GM23338 (cell line): ENCODE measurements at regions not wholly inside any gene's neighbourhood (a gene's known extent, or its start where the extent isn't known, plus 50 kb on each side); places are given as distances from the start of the nearest gene placed in this dataset.

Source experiments
- CREB1 ChIP-seq: fragments of 250-450 bp; sonication (Bioruptor Pico); IDR thresholded peaks from 2 replicates; pipeline ENCODE4 v1.5.0; 2020; ENCODE audit warnings: low read depth, mild to moderate bottlenecking, moderate library complexity
- CTCF ChIP-seq, 2 experiments: fragments of 200-600 bp in 1 of 2; sonication (generic) in 1 of 2; conservative IDR thresholded peaks; 2 replicates each; pipeline versions ENCODE4 v1.5.1 to v1.6.1; 2016 to 2017; ENCODE audit warnings: antibody characterized with exemption in 2 of 2, low read depth in 2 of 2, mild to moderate bottlenecking in 2 of 2, moderate library complexity in 1 of 2
- EZH2 ChIP-seq: fragments of 200-600 bp; sonication (generic); IDR thresholded peaks from one replicate; pipeline ENCODE4 v1.8.0; 2017; ENCODE audit warnings: antibody characterized with exemption, mild to moderate bottlenecking, low read depth; ENCODE audit not compliant: unreplicated experiment
- POLR2AphosphoS5 ChIP-seq: IDR thresholded peaks from 2 replicates; pipeline ENCODE4 v1.6.1; 2016; ENCODE audit warnings: antibody characterized with exemption, low read depth
- REST ChIP-seq: IDR thresholded peaks from one replicate; pipeline ENCODE4 v1.6.1; 2018; ENCODE audit warnings: antibody characterized with exemption; ENCODE audit not compliant: unreplicated experiment
- ZNF462 ChIP-seq: fragments of 250-450 bp; sonication (Bioruptor Pico); IDR thresholded peaks from 2 replicates; pipeline ENCODE4 v1.5.0; 2020; ENCODE audit warnings: mild to moderate bottlenecking, moderate library complexity

- TF ChIP-seq CTCF (conservative IDR thresholded peaks at IDR 0.05; ENCODE audit: low read depth in 2 of 2), result peak in 1 of 2 experiments; percentile 14; a peak in 1 of 4 replicates
- no peak for TF ChIP-seq REST
- no peak for TF ChIP-seq EZH2
- no peak for TF ChIP-seq CREB1 (CRISPR knock-in tag)
- TF ChIP-seq POLR2AphosphoS5, result no peak
- TF ChIP-seq ZNF462 (CRISPR knock-in tag), result no peak
Observed at GRCh38 chr5:106858616-106859015, 812.1 kb downstream of the EFNA5 start.
